ENCODE measurements at regions not wholly inside any gene's neighbourhood (a gene's known extent, or its start where the extent isn't known, plus 50 kb on each side); places are given as distances from the start of the nearest gene placed in this dataset.

- peaks cover 0 to 7% (median 0%) of the 10 kb centered on the region in 4 donors for H3K27me3 ChIP-seq
- intact Hi-C loops (cut with DNase I), result no loop called here
- DNase-seq, result no peak
- no peak overlapping the region for H3K4me3 ChIP-seq
- WGBS, 2 donors, result 80 to 86% methylated on average over 1 of the region's 1 CpG
- no peaks in the 10 kb centered on the region for H3K36me3 ChIP-seq
- no peaks in the 10 kb centered on the region for H3K9me3 ChIP-seq
- H3K27ac ChIP-seq, result no peak overlapping the region
- TF ChIP-seq, protein P1, sequence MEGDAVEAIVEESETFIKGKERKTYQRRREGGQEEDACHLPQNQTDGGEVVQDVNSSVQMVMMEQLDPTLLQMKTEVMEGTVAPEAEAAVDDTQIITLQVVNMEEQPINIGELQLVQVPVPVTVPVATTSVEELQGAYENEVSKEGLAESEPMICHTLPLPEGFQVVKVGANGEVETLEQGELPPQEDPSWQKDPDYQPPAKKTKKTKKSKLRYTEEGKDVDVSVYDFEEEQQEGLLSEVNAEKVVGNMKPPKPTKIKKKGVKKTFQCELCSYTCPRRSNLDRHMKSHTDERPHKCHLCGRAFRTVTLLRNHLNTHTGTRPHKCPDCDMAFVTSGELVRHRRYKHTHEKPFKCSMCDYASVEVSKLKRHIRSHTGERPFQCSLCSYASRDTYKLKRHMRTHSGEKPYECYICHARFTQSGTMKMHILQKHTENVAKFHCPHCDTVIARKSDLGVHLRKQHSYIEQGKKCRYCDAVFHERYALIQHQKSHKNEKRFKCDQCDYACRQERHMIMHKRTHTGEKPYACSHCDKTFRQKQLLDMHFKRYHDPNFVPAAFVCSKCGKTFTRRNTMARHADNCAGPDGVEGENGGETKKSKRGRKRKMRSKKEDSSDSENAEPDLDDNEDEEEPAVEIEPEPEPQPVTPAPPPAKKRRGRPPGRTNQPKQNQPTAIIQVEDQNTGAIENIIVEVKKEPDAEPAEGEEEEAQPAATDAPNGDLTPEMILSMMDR (IDR thresholded peaks at IDR 0.05), result no peak
- no peak for TF ChIP-seq POLR2A (IDR thresholded peaks at IDR 0.05)
- H3K4me1 ChIP-seq, result peaks cover 0 to 10% (median 0%) of the 10 kb centered on the region in 3 donors
These were observed 84.4 kb upstream of the SPON1 start for GRCh38 chr11:13878077-13878476.

DNA sequence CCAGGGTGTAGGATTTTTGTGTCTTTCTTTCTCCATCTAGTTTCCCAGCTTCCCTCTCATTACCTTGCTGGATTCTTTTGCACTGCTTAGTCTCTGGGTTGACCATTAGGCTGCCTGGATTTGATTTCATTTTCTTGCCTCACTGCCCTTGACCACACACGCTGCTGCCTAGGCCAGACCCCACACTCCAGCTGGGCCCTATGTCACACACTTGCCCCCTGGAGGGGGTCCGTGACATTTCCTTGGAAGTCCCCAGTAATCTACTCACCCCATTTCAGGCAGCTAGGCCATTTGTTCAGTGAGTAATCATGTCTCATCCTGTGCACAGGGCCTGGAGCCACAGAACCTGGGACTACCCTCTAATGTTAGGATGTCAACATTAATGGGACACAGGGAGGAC, 81.9 kb upstream of the SPON1 start:
- H3K27me3 ChIP-seq, result peaks cover 0 to 10% (median 0%) of the 10 kb centered on the region in 4 donors
- WGBS, 2 donors, result 51 to 84% methylated on average over 2 of the region's 2 CpGs
- no peak overlapping the region for H3K4me3 ChIP-seq
- no peaks in the 10 kb centered on the region for H3K9me3 ChIP-seq
- H3K36me3 ChIP-seq, result no peaks in the 10 kb centered on the region
- no peaks in the 10 kb centered on the region for H3K4me1 ChIP-seq
- no peak overlapping the region for H3K27ac ChIP-seq
- no peak for DNase-seq
- intact Hi-C loops (cut with DNase I), result no loop called here
- no peak for TF ChIP-seq POLR2A (IDR thresholded peaks at IDR 0.05)

GRCh38 chr11:13881226-13881905, 81.2 kb upstream of the SPON1 start:
- H3K4me1 ChIP-seq, result no peaks in the 10 kb centered on the region
- H3K36me3 ChIP-seq, result no peaks in the 10 kb centered on the region
- no peak overlapping the region for H3K27ac ChIP-seq
- WGBS, 2 donors, result 51 to 75% methylated on average over 4 to 10 of the region's 10 CpGs
- no peak overlapping the region for H3K4me3 ChIP-seq
- no peak for TF ChIP-seq POLR2A (IDR thresholded peaks at IDR 0.05)
- TF ChIP-seq, protein P1 (IDR thresholded peaks at IDR 0.05), result no peak
- H3K27me3 ChIP-seq, result peaks cover 0 to 10% (median 0%) of the 10 kb centered on the region in 4 donors
- no peak for DNase-seq
- no peaks in the 10 kb centered on the region for H3K9me3 ChIP-seq
- intact Hi-C loops (cut with DNase I), result no loop called here

DNA sequence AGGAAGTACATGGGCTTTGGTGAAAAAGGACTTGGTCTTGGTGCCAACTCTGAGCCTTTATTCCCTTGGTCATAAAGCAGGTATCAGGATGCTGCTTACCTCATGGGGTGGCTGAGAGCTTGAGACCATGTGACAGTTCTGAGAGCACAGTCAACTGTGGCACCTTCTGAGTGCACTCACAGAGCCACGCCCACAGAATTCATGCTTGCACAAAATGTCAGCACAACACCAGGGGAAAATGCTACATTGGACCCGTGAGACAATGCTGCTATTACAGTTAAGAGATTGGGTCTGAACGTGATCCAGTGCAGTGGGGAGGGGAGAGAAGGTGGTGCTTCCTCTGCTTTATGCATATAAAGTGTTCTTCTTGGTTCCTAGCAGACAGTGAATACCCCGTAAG, 79.5 kb upstream of the SPON1 start:
- peaks cover 0 to 10% (median 0%) of the 10 kb centered on the region in 4 donors for H3K27me3 ChIP-seq
- H3K9me3 ChIP-seq, result no peaks in the 10 kb centered on the region
- H3K4me1 ChIP-seq, result no peaks in the 10 kb centered on the region
- WGBS, 2 donors, result 67 to 69% methylated on average over 4 of the region's 4 CpGs
- no peak overlapping the region for H3K27ac ChIP-seq
- H3K36me3 ChIP-seq, result no peaks in the 10 kb centered on the region
- DNase-seq, result no peak
- intact Hi-C loops (cut with DNase I), result no loop called here
- no peak overlapping the region for H3K4me3 ChIP-seq
- TF ChIP-seq POLR2A (IDR thresholded peaks at IDR 0.05), result no peak
- TF ChIP-seq, protein P1 (IDR thresholded peaks at IDR 0.05), result no peak

- 85 to 91% methylated on average over 6 of the region's 6 CpGs for WGBS, 2 donors
- no peaks in the 10 kb centered on the region for H3K4me1 ChIP-seq
- TF ChIP-seq POLR2A (IDR thresholded peaks at IDR 0.05), result no peak
- TF ChIP-seq, protein P1 (IDR thresholded peaks at IDR 0.05), result no peak
- peaks cover 0 to 10% (median 0%) of the 10 kb centered on the region in 4 donors for H3K27me3 ChIP-seq
- H3K4me3 ChIP-seq, result no peak overlapping the region
- DNase-seq, result no peak
- no peak overlapping the region for H3K27ac ChIP-seq
- H3K36me3 ChIP-seq, result no peaks in the 10 kb centered on the region
- intact Hi-C loops (cut with DNase I), result no loop called here
- H3K9me3 ChIP-seq, result no peaks in the 10 kb centered on the region
These were observed 78.9 kb upstream of the SPON1 start for GRCh38 chr11:13883589-13883988.

Measured in esophagus squamous epithelium (tissue), 5 donors.